ENCODE measurements at regions not wholly inside any gene's neighbourhood (a gene's known extent, or its start where the extent isn't known, plus 50 kb on each side); places are given as distances from the start of the nearest gene placed in this dataset.

DNA sequence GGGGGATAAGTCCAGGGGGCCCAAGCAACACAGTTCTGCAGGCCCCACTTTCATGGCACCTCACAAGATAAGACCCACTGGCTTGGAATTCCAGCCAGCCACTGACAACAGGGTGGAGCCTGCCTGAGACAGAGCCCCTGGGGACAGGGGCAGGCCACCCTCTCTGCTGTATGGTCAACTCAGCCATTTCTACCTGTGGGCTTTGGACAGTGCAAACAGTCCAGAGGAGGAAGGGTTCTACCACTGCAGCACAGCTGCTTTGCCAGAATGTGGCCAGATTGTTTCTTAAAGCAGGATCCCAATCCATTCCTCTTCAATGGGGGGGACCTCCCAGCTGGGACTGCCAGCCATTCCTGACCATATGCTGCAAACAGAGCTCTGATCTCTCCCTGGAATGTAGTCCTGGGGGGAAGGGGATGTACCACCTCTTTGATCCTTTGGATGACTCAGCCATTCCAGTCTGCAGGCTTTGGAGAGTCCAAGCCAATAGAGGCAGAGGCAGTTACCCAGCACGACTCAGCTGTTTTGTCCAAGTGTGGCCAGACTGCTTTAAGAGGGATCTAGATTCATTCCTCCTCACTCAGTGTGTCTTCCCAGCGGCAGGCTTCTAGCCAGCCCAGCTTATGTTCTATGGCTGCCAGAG, 842.2 kb downstream of the EPHA7 start:
- no peak for TF ChIP-seq POLR2A (IDR thresholded peaks at IDR 0.05)
- TF ChIP-seq, protein P1, sequence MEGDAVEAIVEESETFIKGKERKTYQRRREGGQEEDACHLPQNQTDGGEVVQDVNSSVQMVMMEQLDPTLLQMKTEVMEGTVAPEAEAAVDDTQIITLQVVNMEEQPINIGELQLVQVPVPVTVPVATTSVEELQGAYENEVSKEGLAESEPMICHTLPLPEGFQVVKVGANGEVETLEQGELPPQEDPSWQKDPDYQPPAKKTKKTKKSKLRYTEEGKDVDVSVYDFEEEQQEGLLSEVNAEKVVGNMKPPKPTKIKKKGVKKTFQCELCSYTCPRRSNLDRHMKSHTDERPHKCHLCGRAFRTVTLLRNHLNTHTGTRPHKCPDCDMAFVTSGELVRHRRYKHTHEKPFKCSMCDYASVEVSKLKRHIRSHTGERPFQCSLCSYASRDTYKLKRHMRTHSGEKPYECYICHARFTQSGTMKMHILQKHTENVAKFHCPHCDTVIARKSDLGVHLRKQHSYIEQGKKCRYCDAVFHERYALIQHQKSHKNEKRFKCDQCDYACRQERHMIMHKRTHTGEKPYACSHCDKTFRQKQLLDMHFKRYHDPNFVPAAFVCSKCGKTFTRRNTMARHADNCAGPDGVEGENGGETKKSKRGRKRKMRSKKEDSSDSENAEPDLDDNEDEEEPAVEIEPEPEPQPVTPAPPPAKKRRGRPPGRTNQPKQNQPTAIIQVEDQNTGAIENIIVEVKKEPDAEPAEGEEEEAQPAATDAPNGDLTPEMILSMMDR (IDR thresholded peaks at IDR 0.05): no peak

All from thyroid gland (tissue), 4 donors.